Stimulated activated CD4-positive, alpha-beta T cell treated with anti-CD3 and anti-CD28 coated beads, TNF-alpha, amount 100 ng/mL, for 48 hours (primary cell): ENCODE measurements at regions not wholly inside any gene's neighbourhood (a gene's known extent, or its start where the extent isn't known, plus 50 kb on each side); places are given as distances from the start of the nearest gene placed in this dataset.
"Not testable (repeated sequence)": the region's sequence is repeated elsewhere in the genome, so short reads cannot be mapped to it uniquely, and the experiment has no call there.

Experiments
- DNase-seq, 3 donors: peaks; one replicate each; pipeline ENCODE4 v3.0.0-alpha.2; 2020; ENCODE audit warnings: low read depth in 3 of 3

DNA sequence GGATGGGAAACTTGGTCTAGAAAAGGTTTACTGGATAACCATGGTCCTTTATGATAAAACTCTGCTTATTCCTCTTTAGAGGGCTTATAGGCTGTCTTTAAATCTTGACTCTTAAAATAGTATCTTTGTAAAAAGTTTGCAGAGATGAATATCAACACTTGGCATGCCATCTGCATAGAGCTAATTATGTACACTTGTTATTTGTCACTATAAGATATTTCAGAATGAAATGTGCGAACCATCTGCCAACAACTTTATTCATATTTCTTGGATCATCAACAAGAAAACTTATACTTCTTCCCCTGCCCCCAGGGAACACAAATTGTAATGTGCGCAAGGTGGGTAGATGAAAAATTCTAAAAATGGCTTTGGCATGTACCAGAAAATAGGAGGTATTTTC is 653.0 kb upstream of the CHAC2 start:
- DNase-seq = no peak

DNA sequence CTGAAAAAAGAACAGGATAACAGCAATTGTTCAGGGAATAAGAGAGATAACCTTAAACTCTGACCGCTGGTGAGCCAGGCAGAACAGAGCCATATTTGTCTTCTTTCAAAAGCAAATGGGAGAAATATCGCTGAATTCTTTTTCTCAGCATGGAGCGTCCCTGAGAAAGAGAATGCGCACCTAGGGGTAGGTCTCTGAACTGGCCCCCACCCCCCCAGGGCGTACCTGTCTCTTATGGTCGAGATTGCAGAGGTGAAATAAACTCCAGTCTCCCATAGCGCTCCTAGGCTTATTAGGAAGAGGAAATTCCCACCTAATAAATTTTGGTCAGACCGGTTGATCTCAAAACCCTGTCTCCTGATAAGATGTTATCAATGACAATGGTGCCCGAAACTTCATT is 655.2 kb upstream of the CHAC2 start:
- not testable (repeated sequence) for DNase-seq

DNA sequence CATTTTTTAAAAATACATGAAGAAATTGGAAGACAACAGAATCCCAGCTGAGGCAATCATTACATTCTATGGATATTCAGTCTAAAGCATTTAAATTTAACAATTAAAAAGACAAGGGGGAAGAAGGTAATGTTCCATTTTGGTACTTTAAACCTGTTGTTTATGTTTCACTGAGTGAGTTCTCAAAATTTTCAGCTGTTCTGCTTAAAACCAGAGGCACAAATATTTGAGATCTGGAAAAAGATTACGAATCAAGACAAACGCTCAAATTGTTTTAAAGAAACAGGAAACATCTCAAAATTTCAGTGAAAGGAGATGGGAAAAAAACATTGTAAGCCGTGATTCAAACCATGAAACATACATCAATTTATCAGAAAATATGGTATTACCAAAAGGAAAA is 656.2 kb upstream of the CHAC2 start:
- DNase-seq = no peak

DNA sequence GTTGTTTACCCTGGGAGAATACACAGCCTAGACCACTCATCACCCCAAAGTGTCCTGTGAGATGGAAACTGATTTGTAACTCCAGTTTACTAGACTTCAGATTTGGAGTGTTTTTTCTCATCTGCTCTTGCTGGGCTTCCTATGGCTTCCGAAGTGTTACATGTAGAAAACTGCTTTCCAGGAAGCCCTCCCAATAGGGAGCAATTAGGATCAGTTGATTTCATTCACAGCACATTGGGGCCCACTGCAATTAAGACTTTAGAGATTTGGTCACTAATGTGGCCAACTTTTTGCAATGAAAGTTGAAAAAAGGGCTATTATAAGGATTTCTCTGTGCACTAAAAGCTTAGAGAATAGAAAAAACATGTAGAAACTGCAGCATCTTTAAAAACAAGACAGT is 656.6 kb upstream of the CHAC2 start:
- no peak for DNase-seq

DNA sequence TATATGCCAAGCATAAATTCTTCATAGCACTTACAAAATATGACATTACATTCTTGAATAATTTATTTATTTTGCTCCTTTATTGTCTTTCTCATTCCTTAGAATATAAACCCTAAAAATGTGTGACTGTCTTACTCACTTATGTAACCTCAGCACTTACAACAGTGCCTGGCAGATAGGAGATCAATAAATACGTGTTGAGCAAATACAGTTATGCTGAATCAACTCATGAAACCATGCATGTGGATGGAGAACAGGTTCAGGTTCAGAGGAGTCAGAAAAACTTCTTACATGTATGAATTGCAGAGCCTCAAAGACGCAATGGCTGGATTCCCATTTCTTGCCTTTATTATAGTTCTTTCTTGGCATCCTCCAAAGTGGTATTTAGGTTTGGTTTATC is 659.4 kb upstream of the CHAC2 start:
- no peak for DNase-seq

DNA sequence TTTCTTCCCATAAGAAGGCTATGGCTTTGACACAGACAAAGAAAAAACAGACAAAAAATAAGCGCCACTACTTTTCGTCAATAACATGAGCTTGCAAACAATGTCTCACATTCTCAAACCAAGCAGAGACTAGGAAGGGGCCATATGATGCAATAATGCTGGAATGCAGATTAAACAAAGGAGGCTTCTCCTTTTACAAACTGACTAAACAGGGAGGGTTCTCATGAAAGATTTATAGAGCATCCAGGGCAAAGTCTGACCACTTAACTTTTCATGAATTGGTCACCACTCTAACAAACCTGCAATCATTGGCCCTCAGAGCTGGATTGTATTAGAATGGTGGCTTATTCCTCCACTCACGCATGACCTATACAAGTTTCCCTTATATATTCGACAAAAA is 663.3 kb upstream of the CHAC2 start:
- DNase-seq = no peak

DNA sequence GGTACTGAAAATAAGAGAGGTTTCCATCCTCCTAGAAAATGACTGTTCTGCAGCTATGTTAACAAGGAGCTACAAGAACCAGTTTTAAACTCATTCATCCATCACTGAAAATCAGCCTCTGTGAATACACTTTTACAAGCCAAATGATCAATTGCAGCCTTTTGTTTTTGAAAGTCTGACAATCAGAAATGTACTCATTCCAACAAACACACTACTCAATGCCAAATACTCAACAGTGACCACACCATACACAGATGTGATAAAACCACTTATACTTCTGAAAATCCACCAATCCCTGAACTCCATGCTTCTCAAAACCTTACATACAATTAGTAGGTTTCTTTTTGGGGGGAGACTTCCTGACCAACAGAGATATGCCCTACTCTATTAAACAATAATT is 663.9 kb upstream of the CHAC2 start:
- DNase-seq = no peak

DNA sequence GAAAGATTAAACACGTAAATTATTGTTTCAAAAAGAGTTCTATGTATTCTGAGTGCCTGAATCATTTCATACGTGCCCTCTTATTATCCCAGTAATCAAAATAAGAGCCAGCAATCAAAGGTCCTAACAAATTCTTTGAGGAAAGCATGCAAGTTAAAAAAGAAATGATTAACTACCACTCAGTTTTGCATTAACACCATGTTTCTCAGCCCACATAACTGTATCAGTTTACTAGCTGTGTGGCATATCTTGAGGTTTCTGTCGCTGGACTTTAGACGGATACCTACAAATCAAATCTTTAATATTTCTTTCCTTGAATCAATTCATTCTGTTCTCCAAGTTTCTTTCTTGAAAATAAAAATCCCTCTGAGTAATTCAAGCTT is 668.9 kb upstream of the CHAC2 start:
- DNase-seq = no peak

DNA sequence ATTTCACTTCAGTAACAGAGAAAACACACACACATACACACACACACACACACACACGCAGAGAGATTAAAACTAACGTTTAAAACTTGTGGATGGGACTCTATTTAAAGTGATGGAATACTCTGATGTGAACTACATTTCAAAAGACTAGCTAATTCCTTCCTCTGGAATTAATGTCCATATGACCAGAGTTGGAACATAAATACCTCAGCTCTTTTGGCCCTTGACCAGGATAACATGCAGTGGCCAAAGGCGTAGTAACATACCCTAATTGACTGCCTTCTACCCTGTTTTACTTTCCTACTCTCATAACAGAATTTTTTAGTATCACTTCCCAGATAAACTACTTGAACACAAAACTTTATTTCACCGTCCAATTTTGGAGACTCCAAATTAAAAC is 671.3 kb upstream of the CHAC2 start:
- DNase-seq = no peak

DNA sequence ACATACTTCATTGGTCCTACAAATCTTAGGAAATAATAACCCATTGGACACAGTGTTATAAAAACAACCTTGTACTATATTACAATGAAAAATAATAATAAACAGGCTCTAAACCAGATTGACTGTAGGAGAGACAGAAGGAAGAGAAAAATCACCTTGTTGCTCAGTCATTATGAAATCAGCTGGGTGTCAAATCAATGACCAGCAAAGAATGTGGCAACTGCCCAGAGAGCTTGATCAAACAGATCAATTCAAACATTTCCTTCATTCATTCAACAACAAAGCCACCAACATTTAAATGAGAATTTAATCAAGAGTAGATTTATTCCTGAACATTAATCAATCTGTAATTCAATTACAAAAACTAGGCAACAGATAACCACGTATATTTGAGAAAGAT is 671.9 kb upstream of the CHAC2 start:
- DNase-seq = no peak

DNA sequence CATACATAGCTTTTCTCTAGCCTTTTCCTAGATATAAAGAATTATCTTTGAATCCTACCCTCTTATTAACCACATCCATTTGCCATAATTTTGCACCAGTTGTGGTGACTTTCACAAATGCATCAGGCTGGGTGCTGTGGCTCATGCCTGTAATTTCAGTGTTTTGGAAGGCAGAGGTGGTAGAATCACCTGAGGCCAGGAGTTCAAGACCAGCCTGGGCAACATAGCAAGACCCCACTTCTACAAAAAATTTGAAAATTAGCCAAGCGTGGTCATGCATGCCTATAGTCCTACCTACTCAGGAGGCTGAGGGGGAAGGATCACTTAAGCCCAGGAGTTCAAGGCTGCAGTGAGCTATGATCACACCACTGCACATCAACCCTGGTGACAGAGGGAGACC is 672.4 kb upstream of the CHAC2 start:
- no peak for DNase-seq

DNA sequence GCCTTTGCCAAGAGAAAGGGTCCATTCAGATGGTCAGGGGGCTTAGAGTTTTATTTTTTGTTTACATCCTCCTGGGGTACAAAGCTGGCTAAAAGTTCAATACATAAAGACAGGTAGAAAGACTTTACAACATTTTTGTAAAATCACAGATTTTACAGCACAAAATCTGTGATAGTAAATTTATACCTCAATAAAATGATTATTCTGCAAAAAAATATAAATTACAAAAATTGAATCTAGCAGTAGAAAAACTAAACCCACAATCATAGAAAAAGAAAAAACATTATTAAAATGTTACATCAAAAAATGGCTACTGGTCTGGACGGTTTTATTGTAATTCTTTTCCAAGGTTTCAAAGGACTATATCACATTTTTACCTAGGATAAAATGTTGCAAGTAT is 674.2 kb upstream of the CHAC2 start:
- no peak for DNase-seq

DNA sequence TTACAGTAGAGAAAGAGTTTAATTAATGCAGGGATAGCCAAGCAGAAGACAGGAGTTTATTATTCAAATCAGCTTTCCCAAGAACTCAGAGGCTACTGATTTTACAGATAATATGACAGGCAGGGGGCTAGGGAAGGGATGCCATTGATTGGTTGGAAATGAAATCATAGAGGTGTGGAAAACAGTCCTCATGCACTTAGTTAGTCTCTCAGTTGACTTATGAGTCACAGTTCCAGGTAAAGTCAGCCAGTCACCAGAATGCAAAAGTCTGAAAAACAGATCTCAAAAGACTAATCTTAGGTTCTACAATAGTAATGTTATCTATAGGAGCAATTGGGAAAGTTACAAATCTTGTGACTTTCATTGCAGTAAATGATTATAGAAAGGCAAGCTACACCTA is 676.4 kb upstream of the CHAC2 start:
- DNase-seq = no peak

DNA sequence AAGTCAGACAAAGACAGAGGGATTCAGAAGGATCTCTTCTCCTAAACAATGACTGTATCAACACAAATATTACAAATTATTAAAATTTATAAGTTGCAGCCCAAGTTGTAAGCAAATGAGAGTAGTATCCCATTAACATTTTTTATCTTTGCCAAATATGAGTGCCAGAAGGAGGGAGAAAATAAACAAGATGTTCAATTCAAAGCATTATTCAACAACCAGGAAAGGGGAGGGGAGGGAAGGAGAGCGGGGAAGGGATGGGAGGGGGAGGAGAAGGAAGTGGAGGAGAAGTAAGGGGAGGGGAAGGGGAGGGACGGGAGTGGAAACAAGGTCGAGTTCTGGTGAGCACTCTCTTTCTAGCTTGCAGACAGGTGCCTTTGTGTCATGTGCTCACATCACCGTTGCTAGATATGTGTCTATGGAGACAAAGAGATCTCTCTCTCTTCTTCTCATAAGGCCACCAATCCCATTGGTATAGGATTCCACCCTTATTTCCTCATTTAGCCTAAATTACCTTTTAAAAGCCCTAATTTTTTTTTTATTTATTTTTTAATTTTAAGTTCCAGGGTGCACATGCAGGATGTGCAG is 679.6 kb upstream of the CHAC2 start:
- DNase-seq = no peak

DNA sequence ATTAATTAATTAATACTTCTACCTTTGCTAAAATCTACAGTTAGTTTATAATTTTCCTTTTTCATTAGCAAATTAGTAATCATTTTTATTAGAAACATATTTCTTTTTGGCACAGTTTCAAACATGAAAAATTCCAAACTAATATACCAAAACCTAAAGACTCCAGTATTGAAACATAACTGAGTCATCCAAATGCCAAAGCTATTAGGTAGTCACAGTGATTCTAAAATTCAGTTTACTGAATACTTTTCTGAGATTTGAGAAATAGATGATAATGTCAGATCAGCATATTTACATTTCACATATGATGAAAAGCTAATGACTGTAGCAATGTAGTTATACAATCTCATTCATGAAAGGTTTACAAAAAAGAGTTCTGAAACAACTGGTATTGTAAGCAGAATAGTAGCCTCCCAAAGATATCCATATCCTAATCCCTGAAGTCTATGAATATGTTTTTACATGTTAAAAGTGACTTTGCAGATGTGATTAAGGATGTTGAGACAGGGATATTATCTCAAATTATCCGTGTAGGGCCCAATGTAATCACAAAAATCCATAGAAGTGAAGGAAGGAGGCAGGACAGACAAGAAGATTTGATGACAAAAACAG is 680.2 kb upstream of the CHAC2 start:
- no peak for DNase-seq

DNA sequence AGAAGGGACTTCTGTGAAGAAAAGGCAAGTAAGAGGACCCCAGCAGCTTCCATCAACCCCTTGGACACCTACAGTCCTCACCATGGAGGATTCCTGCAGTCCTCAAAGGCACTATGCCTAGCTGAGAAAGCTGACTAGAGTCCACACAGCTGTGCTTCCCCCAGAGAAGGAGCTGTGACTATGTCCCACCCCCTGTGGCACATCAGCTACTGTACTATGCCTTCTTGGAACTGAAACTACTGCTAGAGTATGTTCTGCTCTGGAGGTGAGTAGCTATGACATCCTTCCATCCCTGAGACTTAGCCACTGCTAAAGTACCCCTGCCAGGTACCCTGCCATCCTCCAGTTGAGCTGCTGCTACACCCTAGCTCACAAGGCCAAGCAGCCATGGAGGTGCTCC is 690.2 kb upstream of the CHAC2 start:
- DNase-seq = no peak

DNA sequence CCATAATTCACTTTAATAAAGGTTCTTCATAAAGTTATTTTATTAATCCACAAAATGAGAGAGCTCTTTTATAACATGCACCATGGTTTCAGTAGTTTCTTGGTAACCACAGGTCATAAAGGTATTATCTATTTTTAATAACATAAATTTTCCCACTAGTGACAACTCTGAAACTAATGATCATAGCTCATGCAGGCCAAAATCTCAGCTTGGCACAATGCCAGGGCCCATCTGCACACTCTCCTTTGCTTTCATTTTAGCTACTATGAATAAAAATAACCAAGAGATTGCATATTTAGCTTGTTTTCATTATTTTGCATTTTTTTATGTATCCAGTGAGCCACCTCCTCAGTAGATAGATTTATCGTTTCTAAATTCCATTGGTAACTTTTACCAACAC is 691.8 kb upstream of the CHAC2 start:
- no peak for DNase-seq

DNA sequence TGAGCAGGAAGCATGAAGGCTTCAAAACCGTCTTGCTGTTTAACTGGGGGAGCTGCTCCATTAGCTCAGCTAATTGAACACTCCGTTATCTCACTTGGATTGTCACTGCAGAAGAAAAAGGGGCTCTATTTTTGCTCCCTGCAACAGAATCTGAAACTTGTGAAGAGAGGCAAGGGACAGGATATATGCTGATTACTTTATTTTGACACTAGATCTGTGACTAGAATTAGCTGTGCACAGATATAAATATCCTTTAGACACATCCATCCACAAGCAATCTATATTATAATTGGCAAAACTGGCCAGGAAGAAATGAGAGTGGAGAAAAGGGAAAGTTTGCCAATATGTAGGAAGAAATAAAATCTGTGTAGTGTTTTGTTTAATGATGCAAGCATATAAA is 700.1 kb upstream of the CHAC2 start:
- DNase-seq = no peak

DNA sequence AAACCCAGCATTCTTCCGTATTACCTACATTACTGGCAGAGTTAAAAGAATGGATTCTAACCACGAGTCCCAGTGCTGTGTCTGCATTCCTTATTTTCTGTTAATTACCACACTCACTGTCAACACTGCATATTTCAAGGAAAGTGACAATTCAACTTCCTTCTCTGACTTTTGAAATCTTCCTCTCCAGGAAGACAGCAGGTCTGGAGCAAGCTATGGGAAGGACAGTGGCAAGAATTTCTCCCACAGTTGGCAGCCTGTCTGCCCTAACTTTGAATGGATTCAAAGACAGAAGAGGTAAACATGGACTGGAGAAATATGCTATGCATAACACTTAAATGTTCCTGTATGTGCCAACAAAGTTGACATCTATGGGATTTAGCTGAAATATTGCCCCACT is 700.5 kb upstream of the CHAC2 start:
- DNase-seq = no peak

DNA sequence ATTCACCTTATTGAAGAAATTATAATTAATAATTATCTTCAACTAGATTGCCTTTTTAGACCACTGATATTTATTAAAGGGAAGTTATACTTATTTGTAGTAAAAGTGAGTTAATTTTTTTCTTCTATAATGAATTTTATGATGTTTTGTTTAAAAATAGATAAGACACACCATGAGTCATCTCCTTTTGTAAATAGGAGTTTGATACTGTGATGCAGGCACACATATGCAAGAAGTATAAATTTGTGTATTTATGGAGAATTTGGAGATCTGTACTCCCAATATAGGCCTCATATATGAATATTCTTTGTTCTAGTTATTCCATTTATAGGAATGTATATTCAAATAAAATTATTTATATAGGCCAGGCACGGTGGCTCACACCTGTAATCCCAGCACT is 703.5 kb upstream of the CHAC2 start:
- DNase-seq = no peak

DNA sequence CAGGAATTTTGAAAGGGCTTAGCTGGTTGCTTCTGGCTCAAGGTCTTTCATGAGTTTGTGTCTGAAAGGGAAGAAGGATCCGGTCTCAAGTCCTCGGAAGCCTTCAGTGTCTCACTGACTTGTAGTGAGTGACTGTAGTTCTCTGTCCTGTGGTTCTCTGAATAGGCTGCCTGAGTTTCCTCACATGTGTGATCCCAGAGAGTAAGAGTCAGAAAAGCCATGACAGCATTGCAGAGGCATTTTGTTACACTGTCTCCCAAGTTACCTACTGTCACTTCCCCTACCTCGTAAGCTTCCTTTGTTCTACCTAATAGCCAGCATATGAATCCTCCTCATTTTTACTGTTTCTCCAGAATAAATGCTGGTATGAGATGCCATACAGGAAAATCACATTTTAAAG is 709.1 kb upstream of the CHAC2 start:
- no peak for DNase-seq

DNA sequence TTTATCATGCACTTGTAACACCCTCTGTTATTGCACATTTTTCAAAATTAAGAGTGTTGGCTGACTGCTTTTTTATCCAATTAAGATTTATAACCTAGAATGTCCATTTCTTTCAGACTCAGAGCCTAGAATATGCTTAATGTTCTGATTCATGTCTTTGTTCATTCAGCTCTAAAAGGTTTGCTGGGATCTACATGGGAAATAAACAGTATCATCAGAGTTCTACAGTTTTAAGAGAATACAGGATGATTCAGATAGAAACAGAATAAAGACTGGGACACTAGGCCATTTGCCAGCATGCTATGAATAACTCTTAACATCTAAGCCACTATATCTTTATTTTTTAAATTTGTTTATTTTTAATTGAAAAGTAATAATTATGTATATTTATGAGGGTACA is 713.7 kb upstream of the CHAC2 start:
- DNase-seq = no peak

DNA sequence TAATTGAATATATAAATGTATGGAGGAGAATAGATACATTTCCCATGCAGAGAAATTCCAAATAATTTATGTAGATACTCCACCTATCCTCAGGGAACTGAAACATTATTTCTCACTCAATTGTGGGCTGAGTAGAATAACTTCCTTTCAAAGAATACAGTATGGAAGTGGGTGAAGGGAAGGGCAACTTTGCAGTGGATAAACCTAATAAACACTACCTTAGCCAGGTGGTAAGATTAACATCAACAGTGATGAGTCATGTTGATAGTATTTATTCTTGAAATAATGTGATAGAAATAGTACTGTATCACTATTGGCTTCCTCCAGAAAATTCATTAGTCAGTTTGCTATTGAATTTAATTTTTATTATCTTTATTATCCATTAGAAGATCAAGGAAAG is 716.4 kb upstream of the CHAC2 start:
- DNase-seq = no peak

DNA sequence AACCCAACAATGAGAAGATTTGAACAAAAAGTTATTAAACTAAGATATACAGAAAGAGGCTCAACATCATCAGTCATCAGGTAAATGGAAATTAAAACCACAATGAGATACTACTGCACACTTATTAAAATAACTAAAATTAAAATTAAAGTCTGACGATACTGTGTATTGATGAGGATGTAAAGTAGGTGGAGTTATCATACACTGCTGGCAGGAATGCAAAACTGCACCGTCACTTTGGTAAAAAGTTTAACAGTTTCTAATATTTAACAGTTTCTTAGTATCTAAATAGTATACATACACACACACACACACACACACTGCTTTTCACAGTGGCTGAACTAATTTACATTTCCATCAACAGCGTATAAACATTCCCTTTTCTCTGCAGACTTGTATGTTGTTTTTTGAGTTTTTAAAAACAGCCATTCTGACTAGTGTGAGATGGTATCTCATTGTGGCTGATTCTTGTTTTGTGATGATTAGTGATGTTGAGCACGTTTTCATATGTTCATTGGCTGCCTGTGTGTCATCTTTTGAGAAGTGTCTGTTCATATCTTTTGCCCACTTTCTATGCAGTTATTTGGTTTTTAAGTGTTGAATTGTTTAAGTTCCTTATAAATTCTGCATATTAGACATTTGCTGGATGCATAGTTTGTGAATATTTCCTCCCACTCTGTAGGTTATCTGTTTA is 726.9 kb upstream of the CHAC2 start:
- DNase-seq = no peak
